HT-29 (cell line): ENCODE measurements at regions not wholly inside any gene's neighbourhood (a gene's known extent, or its start where the extent isn't known, plus 50 kb on each side); places are given as distances from the start of the nearest gene placed in this dataset.

Experiments
- DNase-seq: peaks from one replicate; pipeline ENCODE4 v3.0.0-alpha.2; 2015; ENCODE audit warnings: low spot score

GRCh38 chr12:73341559-73342247, 1069.5 kb downstream of the TRHDE start:
- no peak for DNase-seq

GRCh38 chr12:73342733-73343132, 1070.6 kb downstream of the TRHDE start:
- DNase-seq: no peak

GRCh38 chr12:73352826-73353225, 1080.7 kb downstream of the TRHDE start:
- DNase-seq: no peak

- no peak for DNase-seq
These were observed 1089.1 kb downstream of the TRHDE start for GRCh38 chr12:73361156-73361863.

GRCh38 chr12:73361864-73362230, 1089.7 kb downstream of the TRHDE start:
- DNase-seq: no peak

GRCh38 chr12:73362666-73363065, 1090.5 kb downstream of the TRHDE start:
- no peak for DNase-seq

GRCh38 chr12:73372856-73373255, 1100.7 kb downstream of the TRHDE start:
- no peak for DNase-seq

- DNase-seq: no peak
These were observed 1102.2 kb downstream of the TRHDE start for GRCh38 chr12:73374360-73374759.

GRCh38 chr12:73383584-73384222, 1111.5 kb downstream of the TRHDE start:
- peak; percentile 40 for DNase-seq

- no peak for DNase-seq
These were observed 1112.4 kb downstream of the TRHDE start for GRCh38 chr12:73384592-73384991.

GRCh38 chr12:73390261-73390660, 1118.1 kb downstream of the TRHDE start:
- no peak for DNase-seq

GRCh38 chr12:73413051-73413450, 1124.6 kb upstream of the ATXN7L3B start:
- no peak for DNase-seq

GRCh38 chr12:73413974-73414373, 1123.7 kb upstream of the ATXN7L3B start:
- DNase-seq: no peak

- DNase-seq: no peak
These were observed 1122.7 kb upstream of the ATXN7L3B start for GRCh38 chr12:73414926-73415325.

GRCh38 chr12:73418541-73418940, 1119.1 kb upstream of the ATXN7L3B start:
- no peak for DNase-seq

- no peak for DNase-seq
These were observed 1115.8 kb upstream of the ATXN7L3B start for GRCh38 chr12:73421832-73422231.

GRCh38 chr12:73424484-73424883, 1113.2 kb upstream of the ATXN7L3B start:
- DNase-seq: no peak

- DNase-seq: no peak
These were observed 1091.8 kb upstream of the ATXN7L3B start for GRCh38 chr12:73445658-73446324.

- no peak for DNase-seq
These were observed 1084.8 kb upstream of the ATXN7L3B start for GRCh38 chr12:73452672-73453469.

GRCh38 chr12:73460212-73460611, 1077.4 kb upstream of the ATXN7L3B start:
- no peak for DNase-seq

GRCh38 chr12:73465106-73465505, 1072.5 kb upstream of the ATXN7L3B start:
- DNase-seq: no peak
